HK-2 (cell line): ENCODE measurements at regions not wholly inside any gene's neighbourhood (a gene's known extent, or its start where the extent isn't known, plus 50 kb on each side); places are given as distances from the start of the nearest gene placed in this dataset.
"Not testable (repeated sequence)": the region's sequence is repeated elsewhere in the genome, so short reads cannot be mapped to it uniquely, and the experiment has no call there.

Source experiments
- DNase-seq: peaks from one replicate; pipeline ENCODE4 v3.0.0-alpha.2; 2018; ENCODE audit not compliant: unreplicated experiment

DNA sequence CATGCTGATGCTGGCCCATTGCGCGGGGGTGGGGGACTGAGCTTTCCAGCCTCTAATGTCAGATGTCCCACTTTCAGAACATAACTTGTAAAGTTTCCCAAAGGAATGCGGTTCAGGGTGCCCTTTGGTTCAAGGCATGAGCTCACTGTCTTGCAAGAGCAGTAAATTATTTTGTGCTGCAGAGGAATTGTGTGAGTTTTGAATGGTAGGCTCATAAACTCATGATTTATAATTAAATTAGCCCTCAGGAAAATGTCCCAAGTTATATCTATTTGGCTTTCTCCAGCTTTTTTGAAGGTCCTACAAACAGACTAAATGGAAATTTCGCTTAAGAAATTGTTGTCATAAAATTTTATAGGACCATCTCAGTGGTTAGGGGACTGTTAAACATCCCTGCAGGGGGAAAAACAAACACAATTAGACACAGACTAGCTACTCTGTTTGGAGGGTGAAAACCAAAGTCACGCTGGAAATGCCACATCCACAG lies 321.8 kb downstream of the HS3ST3B1 start:
- DNase-seq, result no peak

DNA sequence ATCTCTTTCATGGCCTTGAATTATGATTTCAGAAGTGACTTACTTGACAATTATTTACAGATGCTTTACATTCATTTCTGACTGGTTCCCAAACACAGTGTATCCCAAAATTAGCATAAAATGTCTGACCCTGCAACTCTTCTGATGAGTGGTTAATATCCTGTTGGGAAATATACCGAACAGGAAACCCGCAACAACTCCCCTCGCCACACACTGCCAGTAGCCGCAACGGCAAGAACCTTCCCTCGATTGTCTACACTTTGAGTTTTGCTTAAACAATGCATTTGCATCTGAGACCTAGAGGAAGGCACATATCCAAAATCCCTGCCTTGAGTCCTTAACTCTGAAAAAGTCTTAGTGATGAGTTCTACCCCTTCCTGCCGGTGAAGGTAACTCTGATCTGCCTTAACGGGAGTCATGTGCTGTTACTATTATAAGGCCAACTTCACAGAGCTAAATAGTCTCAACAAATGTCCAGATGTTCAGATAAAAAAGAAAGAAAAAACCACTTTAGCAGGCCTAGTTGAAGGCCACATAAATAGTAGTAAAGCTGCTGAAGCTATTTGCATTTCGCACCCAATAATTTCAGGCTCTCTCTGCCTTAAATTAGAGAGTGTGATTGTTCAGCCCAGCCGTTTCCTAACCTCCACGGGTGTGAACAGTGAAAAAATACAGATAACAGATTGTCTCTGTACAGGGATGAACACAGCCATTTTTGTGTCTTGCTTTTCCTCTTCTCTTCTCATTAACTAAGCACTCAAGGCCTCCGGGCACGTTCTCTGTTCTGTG lies 321.1 kb downstream of the HS3ST3B1 start:
- DNase-seq, result no peak

GRCh38 chr17:14619821-14620220 lies 318.9 kb downstream of the HS3ST3B1 start:
- DNase-seq, result no peak

DNA sequence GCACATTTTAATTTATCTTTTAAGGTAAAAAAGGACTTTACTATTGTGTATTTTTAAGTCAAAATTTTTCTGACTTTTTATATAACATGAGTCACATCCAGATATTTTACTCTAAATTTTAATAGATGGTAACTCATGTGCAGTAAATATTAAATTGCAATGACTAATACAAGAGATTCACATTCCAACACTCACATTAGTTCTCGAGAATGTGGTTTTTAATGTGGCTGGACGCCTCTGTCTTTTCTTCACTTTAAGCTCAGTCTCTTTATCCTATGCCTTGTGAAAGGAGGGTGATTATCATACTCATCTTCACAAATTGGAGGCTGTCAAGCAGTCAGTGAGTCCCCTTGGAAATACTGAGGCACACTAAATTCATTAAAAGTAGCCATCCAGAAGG lies 315.6 kb downstream of the HS3ST3B1 start:
- DNase-seq, result no peak

- DNase-seq, result no peak
Measured at GRCh38 chr17:14605267-14605599, 304.4 kb downstream of the HS3ST3B1 start.

- DNase-seq, result no peak
Measured at GRCh38 chr17:14604591-14605266, 303.8 kb downstream of the HS3ST3B1 start.

DNA sequence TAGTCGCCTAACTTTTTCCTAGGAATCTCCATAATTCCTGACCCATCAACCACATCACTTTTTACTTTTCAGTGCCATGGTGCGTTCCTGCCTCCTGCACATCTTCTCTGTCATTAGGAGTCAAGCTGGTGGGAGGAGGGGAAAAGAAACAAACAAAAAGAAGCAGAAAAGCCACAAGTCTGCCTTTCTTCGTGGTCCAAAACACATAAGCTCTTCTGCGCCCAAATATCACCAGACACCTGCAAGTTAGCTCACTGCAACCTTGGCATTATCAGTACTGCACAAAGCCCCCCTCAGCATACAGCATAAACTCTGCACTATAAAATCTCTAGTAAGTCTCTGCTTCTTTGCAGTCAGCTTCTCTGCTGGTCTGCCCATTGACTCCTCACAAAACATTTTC lies 295.3 kb downstream of the HS3ST3B1 start:
- no peak for DNase-seq

- DNase-seq, result no peak
Measured at GRCh38 chr17:14595656-14596055, 294.8 kb downstream of the HS3ST3B1 start.

- no peak for DNase-seq
Measured at GRCh38 chr17:14594690-14595089, 293.8 kb downstream of the HS3ST3B1 start.

DNA sequence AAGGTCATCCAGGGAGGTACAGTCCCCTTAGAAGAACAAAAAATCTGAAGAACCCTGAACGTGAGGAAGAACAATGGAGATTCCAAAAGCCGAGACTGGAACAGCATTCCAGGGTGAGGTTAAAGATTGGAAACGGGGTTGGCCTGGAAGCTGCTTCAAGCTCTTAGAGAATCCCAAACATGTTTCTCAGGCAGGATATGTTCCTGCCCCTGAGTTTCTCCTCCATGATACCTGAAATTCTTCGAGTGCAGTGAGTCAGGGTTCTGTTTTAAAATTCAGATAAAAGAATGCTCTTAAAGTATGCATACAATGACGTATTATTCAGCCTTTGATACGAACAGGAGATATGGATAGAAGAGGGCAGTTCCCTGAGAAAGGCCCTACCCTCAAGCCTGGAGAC lies 293.1 kb downstream of the HS3ST3B1 start:
- no peak for DNase-seq

GRCh38 chr17:14590459-14591250 lies 289.8 kb downstream of the HS3ST3B1 start:
- DNase-seq, result no peak

- DNase-seq, result no peak
Measured at GRCh38 chr17:14585099-14585498, 284.2 kb downstream of the HS3ST3B1 start.

DNA sequence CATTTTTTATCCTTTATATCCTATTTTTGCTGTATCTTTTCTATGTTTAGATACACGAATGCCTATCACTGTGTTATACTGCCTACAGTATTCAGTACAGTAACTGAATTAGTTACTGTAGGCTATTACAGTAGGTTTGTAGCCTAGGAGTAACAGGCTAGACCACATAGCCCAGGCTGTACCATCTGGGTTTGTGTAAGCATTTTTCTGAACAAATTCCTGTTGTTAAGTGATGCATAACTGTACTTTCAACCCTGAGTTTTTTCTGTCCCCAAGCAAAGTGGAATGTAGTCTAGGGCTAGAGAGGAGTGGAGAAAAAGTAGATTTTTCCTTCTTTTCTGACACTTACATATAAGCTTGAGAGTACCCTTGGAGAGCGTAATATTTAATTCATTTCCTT lies 282.1 kb downstream of the HS3ST3B1 start:
- DNase-seq, result no peak

GRCh38 chr17:14581186-14581830 lies 280.4 kb downstream of the HS3ST3B1 start:
- DNase-seq, result no peak

DNA sequence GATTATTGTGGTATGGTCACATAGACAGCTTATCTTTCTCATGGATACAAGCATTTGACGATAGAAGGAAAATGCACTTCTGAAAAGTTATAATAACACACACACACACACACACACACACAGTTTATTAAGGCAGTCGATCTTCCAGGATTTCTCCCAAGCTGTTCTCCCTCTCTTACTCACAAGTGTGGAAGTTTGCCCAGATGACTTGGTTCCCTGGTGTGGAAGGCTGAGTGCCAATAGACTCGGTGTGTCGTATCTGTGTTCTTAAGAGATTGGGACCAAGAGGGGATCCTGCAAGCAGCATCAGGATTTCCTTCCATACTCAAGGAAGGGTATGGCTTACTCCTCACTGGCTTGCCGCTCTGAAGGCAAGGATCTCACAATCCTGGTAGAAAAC lies 279.6 kb downstream of the HS3ST3B1 start:
- no peak for DNase-seq

DNA sequence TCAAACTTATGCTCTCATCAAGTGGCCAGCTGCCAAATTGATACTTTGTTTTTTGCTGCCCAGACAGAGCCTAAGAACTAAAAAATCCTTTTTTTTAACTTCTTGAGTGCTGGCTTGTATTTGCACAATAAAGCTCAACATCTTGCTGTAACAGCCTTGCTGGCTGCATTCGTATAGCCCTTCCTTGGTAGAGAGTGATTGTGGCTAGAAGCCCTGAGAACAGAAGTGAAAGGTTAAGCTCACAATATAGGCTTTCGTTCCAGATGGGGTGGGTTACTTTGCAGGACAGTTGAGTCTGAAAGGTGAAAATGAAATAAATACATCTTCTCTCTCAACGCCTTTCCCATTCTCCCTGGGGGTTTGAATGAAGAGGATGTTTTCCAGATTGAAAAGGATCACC lies 278.8 kb downstream of the HS3ST3B1 start:
- DNase-seq, result no peak

DNA sequence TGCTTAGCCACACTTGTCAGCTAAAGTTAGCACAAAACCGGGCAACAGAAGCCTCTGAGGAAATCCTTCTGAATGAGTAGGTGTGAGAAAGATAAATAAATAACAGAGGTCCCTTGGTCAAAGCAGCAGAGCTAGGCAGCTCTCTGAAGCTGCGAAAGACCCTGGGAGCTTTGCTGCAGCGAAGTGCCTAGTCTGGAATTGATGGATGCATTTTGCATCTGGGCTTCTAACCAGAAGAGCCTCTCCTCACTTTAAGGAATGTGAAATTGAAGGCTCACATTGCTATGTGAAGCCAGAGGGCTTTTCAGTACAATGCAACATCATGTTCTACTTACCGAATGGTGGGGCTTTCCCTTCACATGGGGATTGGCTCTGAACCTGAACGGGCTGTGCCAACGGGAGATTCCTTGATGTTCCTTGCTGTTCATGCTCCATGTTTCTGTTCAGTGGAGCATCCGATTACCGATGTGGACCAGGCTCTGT lies 274.6 kb downstream of the HS3ST3B1 start:
- DNase-seq, result no peak

- DNase-seq, result not testable (repeated sequence)
Measured at GRCh38 chr17:14560325-14560724, 259.4 kb downstream of the HS3ST3B1 start.

DNA sequence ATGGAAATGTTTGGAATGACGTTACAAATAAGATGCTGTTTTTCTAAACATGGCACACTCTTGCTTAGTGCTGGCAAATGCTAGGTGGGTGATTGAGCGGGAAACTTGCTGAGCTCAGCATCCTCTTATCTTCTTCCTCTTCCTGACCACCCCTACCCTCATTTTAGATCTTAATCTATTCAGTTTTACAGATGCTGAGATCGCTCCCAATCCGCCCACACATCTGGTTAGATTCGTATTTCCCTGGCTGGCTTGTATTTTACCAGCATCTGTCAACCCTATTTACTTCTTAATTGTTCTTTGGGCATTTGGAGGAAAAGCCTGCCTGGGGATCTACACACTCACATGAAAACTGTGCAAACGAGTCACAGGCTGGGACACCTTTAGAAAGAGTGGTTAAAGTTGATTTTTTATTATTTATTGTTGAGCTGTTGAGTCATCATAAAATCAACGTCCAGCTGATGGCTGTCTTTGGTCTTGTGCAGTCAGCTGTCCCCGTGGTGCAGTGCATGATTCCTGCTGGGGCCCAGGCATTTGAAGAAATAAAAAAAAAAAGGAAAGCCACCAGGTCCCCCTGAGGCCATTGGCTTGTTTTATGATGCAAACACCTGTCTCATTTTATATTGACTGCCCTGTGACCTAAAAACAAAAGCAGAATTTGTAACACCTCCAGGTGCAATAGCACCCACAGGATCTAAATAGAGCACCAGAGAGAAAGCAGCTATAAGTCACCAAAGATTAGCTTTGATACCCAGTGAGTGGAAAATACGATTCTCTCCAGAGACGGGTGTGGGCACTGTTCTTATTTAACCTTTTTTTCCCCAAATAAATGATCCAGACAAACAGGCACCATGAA lies 258.6 kb downstream of the HS3ST3B1 start:
- no peak for DNase-seq

DNA sequence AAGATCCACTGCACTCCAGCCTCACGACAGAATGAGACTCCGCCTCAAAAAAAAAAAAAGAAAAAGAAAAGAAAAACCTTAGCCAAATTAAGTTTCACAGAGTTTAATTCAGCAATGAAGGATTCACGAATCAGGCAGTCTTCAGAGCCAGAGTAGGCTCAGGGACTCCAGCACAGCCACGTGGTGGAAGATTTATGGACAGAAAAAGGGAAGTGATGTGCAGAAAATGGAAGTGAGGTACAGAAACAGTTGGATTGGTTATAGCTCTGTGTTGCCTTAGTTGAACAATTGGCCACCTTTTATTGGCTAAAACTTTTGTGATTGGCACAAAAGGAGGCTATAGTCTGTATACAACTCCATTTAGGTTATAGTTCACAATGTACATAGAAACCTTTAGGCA lies 256.6 kb downstream of the HS3ST3B1 start:
- no peak for DNase-seq

GRCh38 chr17:14553847-14554246 lies 253.0 kb downstream of the HS3ST3B1 start:
- DNase-seq, result no peak
